ENCODE measurements at regions not wholly inside any gene's neighbourhood (a gene's known extent, or its start where the extent isn't known, plus 50 kb on each side); places are given as distances from the start of the nearest gene placed in this dataset.

DNA sequence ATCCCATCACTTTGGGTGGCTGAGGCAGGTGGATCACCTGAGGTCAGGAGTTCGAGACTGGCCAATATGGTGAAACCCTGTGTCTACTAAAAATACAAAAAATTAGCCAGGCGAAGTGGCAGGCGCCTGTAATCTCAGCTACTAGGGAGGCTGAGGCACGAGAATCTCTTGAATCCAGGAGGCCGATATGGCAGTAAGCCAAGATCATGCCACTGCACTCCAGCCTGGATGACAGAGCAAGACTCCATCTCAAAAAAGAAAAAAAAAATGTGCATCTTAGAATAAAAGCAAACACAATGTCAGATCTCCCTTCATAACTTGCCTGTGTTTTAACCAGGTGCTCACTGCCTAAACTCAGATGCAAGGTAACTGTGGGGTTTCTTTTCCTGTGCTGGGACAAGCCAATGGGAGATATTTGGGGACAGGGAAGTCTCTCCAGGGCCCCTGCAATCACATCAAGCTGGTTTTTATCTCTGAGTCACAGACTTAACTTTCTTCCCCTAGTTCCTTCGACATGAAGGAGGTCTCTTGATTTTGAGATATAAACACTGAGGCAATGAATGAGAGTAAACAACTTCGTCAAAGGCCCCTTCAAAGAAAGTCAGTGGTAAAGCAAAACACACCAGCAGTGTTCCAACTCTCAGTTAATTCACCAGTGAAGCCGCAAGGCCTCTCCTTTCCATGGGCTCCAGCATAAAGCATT is 99.1 kb downstream of the SNX18 start:
- TF ChIP-seq, protein P1, sequence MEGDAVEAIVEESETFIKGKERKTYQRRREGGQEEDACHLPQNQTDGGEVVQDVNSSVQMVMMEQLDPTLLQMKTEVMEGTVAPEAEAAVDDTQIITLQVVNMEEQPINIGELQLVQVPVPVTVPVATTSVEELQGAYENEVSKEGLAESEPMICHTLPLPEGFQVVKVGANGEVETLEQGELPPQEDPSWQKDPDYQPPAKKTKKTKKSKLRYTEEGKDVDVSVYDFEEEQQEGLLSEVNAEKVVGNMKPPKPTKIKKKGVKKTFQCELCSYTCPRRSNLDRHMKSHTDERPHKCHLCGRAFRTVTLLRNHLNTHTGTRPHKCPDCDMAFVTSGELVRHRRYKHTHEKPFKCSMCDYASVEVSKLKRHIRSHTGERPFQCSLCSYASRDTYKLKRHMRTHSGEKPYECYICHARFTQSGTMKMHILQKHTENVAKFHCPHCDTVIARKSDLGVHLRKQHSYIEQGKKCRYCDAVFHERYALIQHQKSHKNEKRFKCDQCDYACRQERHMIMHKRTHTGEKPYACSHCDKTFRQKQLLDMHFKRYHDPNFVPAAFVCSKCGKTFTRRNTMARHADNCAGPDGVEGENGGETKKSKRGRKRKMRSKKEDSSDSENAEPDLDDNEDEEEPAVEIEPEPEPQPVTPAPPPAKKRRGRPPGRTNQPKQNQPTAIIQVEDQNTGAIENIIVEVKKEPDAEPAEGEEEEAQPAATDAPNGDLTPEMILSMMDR (IDR thresholded peaks at IDR 0.05) = no peak
- TF ChIP-seq POLR2A (IDR thresholded peaks at IDR 0.05) (no peak), POLR2AphosphoS5 (IDR thresholded peaks at IDR 0.05) (no peak), EP300 (IDR thresholded peaks at IDR 0.05) (no peak)
